DMS 273 (cell line): ENCODE measurements at regions not wholly inside any gene's neighbourhood (a gene's known extent, or its start where the extent isn't known, plus 50 kb on each side); places are given as distances from the start of the nearest gene placed in this dataset.
"Not testable (repeated sequence)": the region's sequence is repeated elsewhere in the genome, so short reads cannot be mapped to it uniquely, and the experiment has no call there.

Experiments used
- DNase-seq: peaks from one replicate; lab custom pipeline; 2025; ENCODE audit not compliant: unreplicated experiment; lab: John Stamatoyannopoulos, UW

GRCh38 chr3:164007765-164008164, 1070.5 kb downstream of the SI start:
- no peak for DNase-seq

- peak; percentile 27 for DNase-seq
Observed at GRCh38 chr3:164004205-164004604, 1074.1 kb downstream of the SI start.

- DNase-seq: not testable (repeated sequence)
Observed at GRCh38 chr3:164003016-164003415, 1075.3 kb downstream of the SI start.

- DNase-seq: no peak
Observed at GRCh38 chr3:163983940-163984339, 1094.4 kb downstream of the SI start.

- no peak for DNase-seq
Observed at GRCh38 chr3:163971861-163972260, 1106.4 kb downstream of the SI start.

DNA sequence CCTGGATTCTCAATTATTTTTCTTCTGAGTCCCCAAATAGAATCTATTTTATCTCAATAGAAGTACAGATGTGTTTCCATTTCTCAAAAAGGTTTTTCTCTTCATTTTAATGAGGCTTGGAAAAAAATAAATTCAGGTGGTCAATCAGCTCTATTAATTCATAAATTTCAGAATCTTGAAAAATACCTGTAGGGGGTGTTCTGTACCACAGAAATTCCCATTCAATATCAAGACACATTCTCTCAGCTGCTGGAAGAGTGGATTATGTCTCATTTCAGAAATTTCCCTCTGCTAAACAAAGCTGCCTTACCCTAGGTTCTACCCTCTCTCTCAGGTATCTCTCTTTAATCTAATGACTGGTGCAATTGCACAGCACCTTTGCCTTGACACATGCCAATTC, 1121.2 kb downstream of the SI start:
- DNase-seq: peak; percentile 12

DNA sequence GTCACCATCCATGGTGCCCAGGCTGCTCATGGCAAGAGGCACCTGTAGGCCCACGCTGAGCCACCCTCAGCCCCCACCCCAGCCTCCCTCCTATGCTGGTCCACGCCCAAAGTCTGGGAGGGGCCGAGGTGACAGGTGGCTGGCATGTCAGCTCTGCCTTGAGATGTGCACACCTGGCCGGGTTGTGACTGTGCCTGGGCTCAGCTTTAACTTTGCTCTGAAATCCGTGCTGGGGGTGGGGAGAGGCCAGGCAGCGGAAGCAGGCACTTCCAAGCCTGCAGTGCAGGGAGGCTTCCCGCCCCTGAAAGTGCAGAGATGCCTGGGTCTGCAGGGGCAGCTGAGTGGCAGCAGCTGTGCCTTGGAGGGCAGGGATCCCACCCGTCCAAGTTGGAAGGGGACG, 1124.8 kb downstream of the SI start:
- DNase-seq: no peak

- DNase-seq: no peak
Observed at GRCh38 chr3:163952499-163952898, 1125.8 kb downstream of the SI start.

DNA sequence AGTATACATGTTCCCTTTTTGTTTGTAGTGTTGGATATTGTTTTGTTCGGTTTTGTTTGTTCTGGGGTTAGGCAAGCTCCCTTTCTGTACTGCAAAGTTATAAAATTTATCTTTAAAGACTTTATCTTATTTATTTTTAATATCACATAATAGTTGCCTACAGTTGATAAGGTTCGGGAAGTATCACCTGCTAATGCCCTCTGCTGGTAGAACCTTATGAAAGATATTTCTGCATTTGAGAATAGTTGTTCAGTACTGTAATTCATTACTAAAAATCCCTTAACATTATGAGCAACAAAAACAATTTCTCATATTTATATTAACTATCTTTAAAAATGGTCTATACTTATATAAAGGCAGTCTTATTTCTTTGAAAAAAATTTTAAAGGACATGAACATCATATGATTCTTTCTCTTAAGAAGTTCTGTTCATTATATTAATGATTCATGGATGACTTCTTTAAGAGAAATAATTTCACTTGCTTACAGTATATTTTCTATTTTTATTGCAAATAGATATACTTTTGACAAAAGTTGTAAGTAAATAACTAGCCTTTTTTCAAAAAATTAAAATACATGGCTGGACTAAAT, 1126.8 kb downstream of the SI start:
- peak; percentile 42 for DNase-seq

GRCh38 chr3:163946785-163947184, 1131.5 kb downstream of the SI start:
- no peak for DNase-seq

GRCh38 chr3:163943664-163944063, 1134.6 kb downstream of the SI start:
- DNase-seq: no peak

- peak; percentile 32 for DNase-seq
Observed at GRCh38 chr3:163939926-163940325, 1138.4 kb downstream of the SI start.

- no peak for DNase-seq
Observed at GRCh38 chr3:163936543-163936942, 1141.8 kb downstream of the SI start.

- no peak for DNase-seq
Observed at GRCh38 chr3:163935411-163935810, 1142.9 kb downstream of the SI start.

DNA sequence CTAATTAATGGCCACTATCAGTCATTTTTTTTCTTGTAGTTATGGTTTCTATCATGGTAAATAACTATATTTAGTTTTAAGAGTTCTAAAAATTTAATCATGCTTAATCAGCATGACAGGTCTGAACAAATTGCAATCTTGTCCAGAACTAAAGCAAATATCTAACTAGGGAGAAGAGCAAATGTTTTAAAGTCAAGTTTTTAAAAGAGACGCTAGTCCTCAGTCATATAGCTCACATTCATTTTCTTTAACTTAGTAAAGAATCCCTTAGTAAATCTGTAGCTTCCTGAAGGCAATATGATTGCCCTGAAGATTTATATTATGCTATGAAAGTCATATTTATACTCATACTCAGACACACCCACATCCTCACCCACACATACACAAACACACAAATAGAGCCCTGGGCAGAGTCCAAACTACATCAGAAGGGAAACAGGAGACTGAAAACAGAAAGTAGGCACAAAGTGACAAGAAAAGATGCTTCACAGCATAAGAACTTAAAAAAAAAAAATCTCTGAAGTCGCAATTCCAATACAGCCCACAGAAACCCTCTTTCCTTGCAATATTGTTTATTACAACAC, 1149.1 kb downstream of the SI start:
- no peak for DNase-seq

DNA sequence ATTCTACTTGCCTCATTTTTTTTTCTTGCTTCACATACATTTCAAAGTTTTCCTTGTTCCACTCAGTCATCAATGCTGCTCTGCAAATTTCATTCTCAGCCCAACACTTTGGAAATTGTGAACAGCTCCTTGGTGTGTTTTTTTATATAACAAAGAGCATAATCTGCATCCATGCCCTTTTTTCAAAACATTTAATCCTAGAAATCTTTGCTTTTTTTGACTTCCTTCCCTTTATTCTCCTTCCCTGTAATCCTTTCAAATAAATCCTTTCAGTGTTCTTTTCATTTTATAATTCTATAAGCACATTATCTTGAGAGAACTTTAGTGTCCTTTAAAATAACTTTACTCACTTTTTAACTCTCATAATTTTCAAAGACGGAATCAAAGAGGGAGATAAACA, 1150.8 kb downstream of the SI start:
- no peak for DNase-seq

- DNase-seq: no peak
Observed at GRCh38 chr3:163924600-163924999, 1153.7 kb downstream of the SI start.

DNA sequence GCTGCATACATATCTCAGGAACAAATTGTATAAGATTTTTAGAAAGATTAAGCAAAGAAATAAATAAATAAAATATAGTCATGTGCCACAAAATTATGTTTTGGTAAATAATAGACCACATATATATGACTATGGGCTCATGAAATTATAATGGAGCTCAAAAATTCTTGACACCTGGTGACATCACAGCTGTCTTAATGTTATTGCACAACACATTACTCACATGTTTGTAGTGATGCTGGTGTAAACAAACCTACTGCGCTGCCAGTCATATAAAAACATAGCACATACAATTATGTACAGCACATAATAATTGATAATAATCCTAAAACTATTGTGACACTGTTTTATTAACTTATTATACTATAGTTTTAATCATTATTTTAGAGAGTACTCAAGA, 1159.1 kb downstream of the SI start:
- DNase-seq: no peak

GRCh38 chr3:163916596-163917560, 1161.4 kb downstream of the SI start:
- peak; percentile 60 for DNase-seq

- no peak for DNase-seq
Observed at GRCh38 chr3:163915280-163915679, 1163.0 kb downstream of the SI start.

- no peak for DNase-seq
Observed at GRCh38 chr3:163914567-163914966, 1163.7 kb downstream of the SI start.

DNA sequence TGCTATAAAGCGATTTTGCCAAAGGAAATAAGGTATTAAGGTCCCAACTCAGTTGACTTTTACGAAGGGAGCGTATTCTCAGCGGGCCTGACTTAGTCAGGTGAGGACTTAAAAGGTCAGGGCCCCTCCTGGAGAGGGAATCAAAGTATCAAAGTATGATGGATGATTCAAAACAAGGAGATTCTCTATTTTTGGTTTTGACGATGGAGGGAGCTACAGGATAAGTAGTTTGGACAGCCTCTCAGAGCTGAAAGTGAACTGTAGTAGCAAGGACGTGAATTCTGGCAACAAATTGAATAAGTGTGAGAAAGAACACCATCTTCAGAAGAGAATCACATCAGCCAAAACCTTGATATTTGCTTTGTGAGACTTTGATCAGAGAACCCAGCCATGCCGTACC, 1186.5 kb downstream of the SI start:
- no peak for DNase-seq
